ENCODE measurements at regions not wholly inside any gene's neighbourhood (a gene's known extent, or its start where the extent isn't known, plus 50 kb on each side); places are given as distances from the start of the nearest gene placed in this dataset.

DNA sequence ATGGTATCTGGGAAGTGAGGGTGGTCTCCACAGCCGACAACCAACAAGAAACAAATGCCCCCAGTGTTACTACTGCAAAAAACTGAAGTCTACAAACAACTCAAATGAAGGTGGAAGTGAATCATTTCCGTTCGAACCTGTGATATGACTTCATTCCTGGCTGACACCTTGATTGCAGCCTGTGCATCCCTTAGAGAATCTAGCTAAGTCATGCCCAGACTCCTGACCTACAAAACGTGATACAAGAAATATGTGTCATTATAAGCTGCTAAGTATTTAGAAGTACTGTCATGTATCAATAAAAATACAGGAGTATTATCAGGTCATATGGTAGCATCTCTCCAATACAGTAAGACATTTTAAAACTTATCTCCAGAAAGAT, 959.7 kb upstream of the LCORL start:
- H3K27ac ChIP-seq, result no peak overlapping the region
- H3K9me3 ChIP-seq, result no peaks in the 10 kb centered on the region
- no peaks in the 10 kb centered on the region for H3K4me1 ChIP-seq (ENCODE audit: insufficient read depth)
- no peaks in the 10 kb centered on the region for H3K27me3 ChIP-seq
- no peak for TF ChIP-seq CTCF (IDR thresholded peaks at IDR 0.05)
- no peak for TF ChIP-seq POLR2A (IDR thresholded peaks at IDR 0.05)
- no peak for TF ChIP-seq EP300 (IDR thresholded peaks at IDR 0.05)
- H3K36me3 ChIP-seq, result no peaks in the 10 kb centered on the region
- WGBS, 3 donors, result 79 to 90% (median 81%) methylated on average over 4 of the region's 4 CpGs
- DNase-seq, result no peak
- intact Hi-C loops (cut with DNase I), result no loop called here
- no peak overlapping the region for H3K4me3 ChIP-seq

DNA sequence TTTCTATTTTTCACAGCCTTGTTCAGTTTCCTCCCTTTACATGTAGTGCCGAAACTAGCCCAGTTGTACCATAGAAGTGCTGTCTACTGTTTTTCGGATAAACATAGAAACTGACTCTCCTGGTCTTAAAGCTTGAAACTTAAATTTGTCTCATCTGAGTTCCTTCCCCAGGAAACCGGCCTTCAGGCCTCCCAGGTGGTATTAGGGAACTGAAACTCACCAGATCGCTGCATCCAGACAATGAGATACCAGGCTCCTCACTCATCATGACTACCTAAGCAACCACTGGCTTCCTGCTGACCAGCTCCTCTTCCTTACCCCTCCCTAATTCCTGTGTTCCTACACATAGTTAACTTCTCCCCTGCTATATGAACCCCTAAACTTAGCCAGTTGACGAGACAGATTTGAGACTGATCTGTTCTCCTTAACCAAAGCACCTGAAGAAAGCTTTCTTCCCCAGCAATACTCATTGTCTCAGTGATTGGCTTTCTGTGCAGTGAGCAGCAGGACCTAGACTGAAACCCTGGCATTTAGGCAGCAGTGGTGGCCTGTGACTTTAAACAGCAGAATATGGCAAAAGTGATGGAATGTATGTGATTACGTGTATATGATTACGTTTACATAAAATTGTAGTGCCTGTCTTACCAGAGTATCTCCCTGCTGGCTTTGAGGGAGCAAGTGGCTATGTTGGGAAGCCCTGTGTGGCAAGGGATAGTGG, 959.1 kb upstream of the LCORL start:
- TF ChIP-seq POLR2A (IDR thresholded peaks at IDR 0.05) (no peak), CTCF (IDR thresholded peaks at IDR 0.05) (no peak), EP300 (IDR thresholded peaks at IDR 0.05) (no peak)
- DNase-seq, result no peak
- Histone ChIP-seq H3K4me1 (ENCODE audit: insufficient read depth) (no peaks in the 10 kb centered on the region), H3K27me3 (no peaks in the 10 kb centered on the region), H3K27ac (no peak overlapping the region), H3K9me3 (no peaks in the 10 kb centered on the region), H3K4me3 (no peak overlapping the region), H3K36me3 (no peaks in the 10 kb centered on the region)
- 82 to 93% (median 86%) methylated on average over 7 of the region's 7 CpGs for WGBS, 3 donors
- intact Hi-C loops (cut with DNase I), result no loop called here

- H3K27me3 ChIP-seq, result no peaks in the 10 kb centered on the region
- no peak for TF ChIP-seq EP300 (IDR thresholded peaks at IDR 0.05)
- no peak for TF ChIP-seq POLR2A (IDR thresholded peaks at IDR 0.05)
- no peak for TF ChIP-seq CTCF (IDR thresholded peaks at IDR 0.05)
- no peaks in the 10 kb centered on the region for H3K4me1 ChIP-seq (ENCODE audit: insufficient read depth)
- H3K36me3 ChIP-seq, result no peaks in the 10 kb centered on the region
- WGBS, 3 donors, result 88 to 92% (median 90%) methylated on average over 3 of the region's 3 CpGs
- H3K4me3 ChIP-seq, result no peak overlapping the region
- no peaks in the 10 kb centered on the region for H3K9me3 ChIP-seq
- DNase-seq, result no peak
- H3K27ac ChIP-seq, result no peak overlapping the region
- intact Hi-C loops (cut with DNase I), result no loop called here
Observed at GRCh38 chr4:18976884-18977283, 955.3 kb upstream of the LCORL start.

- 44 to 51% (median 49%) methylated on average over 6 of the region's 6 CpGs for WGBS, 3 donors
- no peak overlapping the region for H3K27ac ChIP-seq
- intact Hi-C loops (cut with DNase I), result no loop called here
- no peak for TF ChIP-seq CTCF (IDR thresholded peaks at IDR 0.05)
- no peak for TF ChIP-seq POLR2A (IDR thresholded peaks at IDR 0.05)
- no peak for TF ChIP-seq EP300 (IDR thresholded peaks at IDR 0.05)
- H3K36me3 ChIP-seq, result no peaks in the 10 kb centered on the region
- H3K4me1 ChIP-seq (ENCODE audit: insufficient read depth), result no peaks in the 10 kb centered on the region
- no peaks in the 10 kb centered on the region for H3K9me3 ChIP-seq
- no peaks in the 10 kb centered on the region for H3K27me3 ChIP-seq
- no peak for DNase-seq
- H3K4me3 ChIP-seq, result no peak overlapping the region
Observed at GRCh38 chr4:18975916-18976808, 954.6 kb upstream of the LCORL start.
